ENCODE measurements at regions not wholly inside any gene's neighbourhood (a gene's known extent, or its start where the extent isn't known, plus 50 kb on each side); places are given as distances from the start of the nearest gene placed in this dataset.

DNA sequence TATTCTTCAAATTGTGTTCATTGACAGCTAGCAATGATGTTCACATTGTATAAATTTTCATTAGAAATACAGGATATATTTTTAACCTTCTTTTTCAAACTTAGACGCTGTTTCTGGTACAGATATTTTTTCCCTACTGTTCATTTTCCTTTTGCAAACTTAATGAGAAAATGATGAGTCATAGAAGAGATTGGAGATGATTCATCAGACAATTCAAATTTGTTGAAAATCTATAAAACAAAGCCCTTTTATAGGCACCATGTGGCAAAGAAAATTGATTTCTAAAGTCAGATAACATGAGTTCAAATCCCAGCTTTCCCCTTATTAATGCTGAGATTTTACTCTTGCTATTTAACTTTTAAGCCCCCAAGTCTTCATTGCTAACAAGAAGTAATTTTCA lies 728.8 kb upstream of the DDX18 start:
- no peak for DNase-seq

GRCh38 chr2:117086174-117086942 lies 728.1 kb upstream of the DDX18 start:
- DNase-seq: no peak

- no peak for DNase-seq
Measured at GRCh38 chr2:117086943-117087250, 727.6 kb upstream of the DDX18 start.

- DNase-seq: no peak
Measured at GRCh38 chr2:117087535-117088291, 726.8 kb upstream of the DDX18 start.

- no peak for DNase-seq
Measured at GRCh38 chr2:117091041-117091837, 723.3 kb upstream of the DDX18 start.

- DNase-seq: no peak
Measured at GRCh38 chr2:117101613-117102012, 712.9 kb upstream of the DDX18 start.

DNA sequence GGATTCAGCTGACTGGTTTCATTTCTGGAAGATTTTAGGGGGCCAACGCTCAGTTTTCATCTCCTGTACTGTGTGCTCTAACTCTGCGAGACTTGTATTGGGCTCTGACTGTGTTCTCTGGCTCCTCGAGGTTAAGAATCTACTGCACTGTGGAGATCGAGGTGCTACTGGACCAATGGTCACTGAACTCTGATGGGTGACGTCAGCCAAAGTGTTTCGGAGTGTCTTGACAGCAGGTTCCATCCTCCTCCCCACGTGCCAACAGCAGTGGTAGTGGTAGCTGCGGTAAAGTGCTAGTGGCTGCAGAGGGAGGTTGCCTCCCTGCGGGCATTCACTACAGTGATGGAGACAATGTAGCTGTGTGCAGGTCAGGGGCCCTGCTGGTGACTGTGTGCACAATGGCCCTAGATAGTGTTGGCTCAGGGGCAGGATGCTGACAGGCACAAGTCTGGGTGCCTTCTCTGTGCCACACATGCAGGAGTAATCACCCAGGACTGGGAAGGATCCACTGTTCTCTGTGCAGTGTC lies 705.7 kb upstream of the DDX18 start:
- DNase-seq: no peak

DNA sequence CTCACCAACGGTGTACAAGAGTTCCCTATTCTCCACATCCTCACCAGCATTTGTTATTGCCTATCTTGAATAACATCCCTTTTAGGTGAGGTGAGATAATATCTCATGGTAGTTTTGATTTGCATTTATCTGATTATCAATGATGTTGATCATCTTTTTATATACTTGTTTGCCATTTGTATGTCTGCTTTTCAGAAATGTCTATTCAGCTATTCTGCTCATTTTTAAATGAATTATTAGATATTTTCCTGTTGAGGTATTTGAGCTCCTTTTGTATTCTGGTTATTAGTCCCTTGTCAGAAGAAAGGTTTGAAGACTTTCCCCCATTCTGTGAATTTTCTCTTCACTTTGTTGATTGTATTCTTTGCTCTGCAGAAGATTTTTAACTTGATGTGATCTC lies 695.5 kb upstream of the DDX18 start:
- no peak for DNase-seq

GRCh38 chr2:117123362-117123761 lies 691.1 kb upstream of the DDX18 start:
- no peak for DNase-seq

GRCh38 chr2:117126656-117127055 lies 687.8 kb upstream of the DDX18 start:
- DNase-seq: no peak

- no peak for DNase-seq
Measured at GRCh38 chr2:117127680-117128079, 686.8 kb upstream of the DDX18 start.

DNA sequence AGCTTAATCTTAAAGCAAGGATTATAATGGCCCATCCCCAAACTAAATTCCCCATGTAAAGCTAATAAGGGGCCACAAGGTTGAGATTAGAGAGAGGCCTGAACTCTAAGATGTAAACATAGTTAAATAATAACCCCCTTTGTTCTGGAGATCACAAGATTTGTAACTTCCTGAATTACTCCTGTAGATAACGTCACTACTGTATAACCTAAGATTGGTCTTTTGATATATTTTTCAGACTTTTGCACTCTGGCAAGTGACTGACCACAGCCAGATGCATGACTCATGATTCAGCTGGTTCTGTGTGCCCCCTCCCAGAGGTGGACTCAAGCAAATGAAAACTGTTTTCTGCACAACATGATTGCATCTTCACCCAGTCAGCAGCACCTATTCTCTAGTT lies 686.0 kb upstream of the DDX18 start:
- no peak for DNase-seq

- DNase-seq: no peak
Measured at GRCh38 chr2:117137371-117137770, 677.1 kb upstream of the DDX18 start.

DNA sequence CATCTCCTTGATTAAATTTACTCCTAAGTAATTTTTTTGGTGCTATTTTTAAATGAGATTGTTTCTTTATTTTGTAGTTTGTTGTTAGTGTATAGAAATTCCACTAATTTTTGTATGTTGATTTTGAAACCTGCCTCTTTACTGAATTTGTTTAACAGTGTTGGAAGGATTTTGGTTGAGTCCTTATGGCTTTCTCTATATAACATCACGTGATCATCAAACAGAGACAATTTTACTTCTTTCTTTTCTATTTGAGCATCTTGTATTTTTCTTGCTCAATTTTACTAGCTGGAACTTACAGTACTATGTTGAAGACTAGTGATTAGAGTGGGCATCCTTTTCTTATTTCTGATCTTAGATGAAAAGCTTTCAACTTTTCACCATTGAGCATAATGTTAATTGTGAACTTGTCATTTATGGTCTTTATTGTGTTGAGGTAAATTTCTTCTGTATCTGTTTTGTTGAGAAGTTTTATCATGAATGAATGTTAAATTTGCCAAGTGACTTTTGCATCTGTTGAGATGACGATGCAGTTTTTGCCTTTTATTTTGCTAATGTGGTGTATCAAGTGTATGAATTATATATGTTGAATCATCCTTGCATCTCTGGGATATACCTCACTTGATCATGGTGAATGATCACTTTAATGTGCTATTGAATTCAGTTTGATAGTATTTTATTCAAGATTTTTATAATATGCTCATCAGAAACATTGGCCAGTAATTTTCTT lies 645.3 kb upstream of the DDX18 start:
- no peak for DNase-seq

- DNase-seq: no peak
Measured at GRCh38 chr2:117170897-117171296, 643.6 kb upstream of the DDX18 start.

- no peak for DNase-seq
Measured at GRCh38 chr2:117179405-117179804, 635.1 kb upstream of the DDX18 start.

DNA sequence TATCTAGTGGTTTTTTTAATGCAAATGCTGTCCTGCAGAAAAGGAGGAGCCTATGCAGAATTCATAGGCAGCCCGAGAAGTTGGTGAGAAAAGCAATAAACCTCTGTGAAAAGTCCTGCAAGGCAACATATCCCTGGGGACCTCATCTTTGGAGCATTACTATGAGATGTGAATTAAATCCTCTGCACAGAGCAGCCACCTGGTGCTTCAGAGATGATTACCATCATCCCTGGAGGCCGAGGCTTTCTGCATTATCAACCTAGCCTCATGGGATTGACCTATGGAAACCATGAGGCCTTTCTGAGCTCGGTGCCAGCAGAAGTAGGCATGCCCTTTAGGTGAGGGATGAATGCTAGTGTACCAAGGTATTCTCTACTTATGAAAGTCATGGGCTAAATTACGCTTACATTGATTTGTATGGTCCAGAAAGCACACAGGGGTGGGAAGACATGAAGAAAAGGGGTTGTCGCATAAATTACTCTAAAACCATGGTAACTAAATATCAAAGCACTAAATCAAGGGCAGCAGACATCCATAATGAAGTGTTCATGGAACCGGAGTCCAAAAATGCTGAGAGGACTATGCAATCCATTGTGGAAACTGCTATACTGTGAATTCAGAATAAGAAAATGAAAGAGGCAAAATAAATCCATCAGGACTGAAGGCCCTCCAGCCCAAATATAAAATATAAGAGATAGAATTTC lies 623.5 kb upstream of the DDX18 start:
- no peak for DNase-seq

- DNase-seq: no peak
Measured at GRCh38 chr2:117195381-117195780, 619.1 kb upstream of the DDX18 start.

DNA sequence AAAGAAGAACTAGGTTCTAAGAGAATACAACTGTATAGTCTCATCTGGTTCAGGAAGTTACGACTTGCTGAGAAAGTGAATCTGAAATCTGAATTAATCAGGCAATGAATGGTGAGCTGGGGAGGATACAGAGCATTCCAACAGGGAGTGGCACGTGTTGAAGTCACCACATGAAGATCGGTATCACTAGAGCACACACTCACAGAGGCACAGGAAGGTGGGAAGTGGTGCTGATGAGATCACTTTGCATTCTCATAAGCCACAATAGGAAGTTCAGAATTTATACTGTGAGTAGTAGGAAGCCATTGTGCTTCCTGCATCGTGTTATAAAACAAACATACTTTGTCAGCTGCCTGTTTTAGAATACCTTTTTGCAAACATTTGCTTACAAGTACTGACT lies 615.0 kb upstream of the DDX18 start:
- DNase-seq: no peak

GRCh38 chr2:117212562-117212961 lies 601.9 kb upstream of the DDX18 start:
- DNase-seq: no peak

DNA sequence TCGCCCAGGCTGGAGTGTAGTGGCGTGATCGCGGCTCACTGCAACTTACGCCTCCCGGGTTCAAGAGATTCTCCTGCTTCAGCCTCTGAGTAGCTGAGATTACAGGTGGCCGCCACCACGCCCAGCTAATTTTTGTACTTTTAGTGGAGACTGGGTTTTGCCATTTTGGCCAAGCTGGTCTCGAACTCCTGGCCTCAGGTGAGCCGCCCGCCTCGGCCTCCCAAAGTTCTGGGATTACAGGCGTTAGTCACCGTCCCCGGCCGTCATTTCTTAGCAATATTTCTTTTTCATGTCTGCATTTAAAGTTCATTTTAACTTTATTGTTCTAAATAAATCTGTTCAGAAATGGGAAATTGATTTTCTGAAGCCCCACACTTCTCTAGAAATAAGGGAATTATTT lies 597.3 kb upstream of the DDX18 start:
- DNase-seq: no peak

DNA sequence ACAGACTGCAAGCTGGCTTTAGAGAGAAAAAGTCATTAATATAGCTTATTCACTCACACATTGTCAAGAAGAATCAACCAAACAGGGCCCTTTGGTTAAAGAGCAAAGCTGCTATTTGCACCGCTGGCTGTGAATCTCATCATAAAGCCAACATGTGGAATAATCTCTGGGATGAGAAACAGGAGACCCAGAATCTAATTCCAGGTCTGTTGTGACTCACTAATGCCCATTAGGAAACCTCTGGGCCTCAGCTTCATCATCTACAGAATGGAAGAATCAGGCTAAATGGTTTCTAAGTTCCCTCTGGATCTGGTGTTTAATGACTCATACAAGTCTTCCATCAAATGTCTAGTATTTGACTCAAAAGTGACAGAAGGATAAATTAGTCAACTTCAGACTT lies 591.7 kb upstream of the DDX18 start:
- DNase-seq: no peak
